Adrenal gland (tissue), 9 donors: ENCODE measurements at regions not wholly inside any gene's neighbourhood (a gene's known extent, or its start where the extent isn't known, plus 50 kb on each side); places are given as distances from the start of the nearest gene placed in this dataset.
"Not testable (repeated sequence)": the region's sequence is repeated elsewhere in the genome, so short reads cannot be mapped to it uniquely, and the experiment has no call there.

Experiments
- DNase-seq, 7 donors: peaks; one replicate each; pipeline ENCODE4 v3.0.0-alpha.2; 2019 to 2020
- H3K27ac ChIP-seq, 5 donors: fragments of 200-600 bp; sonication (generic) in 4 of 5; 1 replicate in 3 of 5; 2 replicates in 2 of 5; pipeline versions ENCODE4 v1.5.1 to v1.8.0; 2016 to 2020; ENCODE audit warnings: mild to moderate bottlenecking in 1 of 5
- H3K27me3 ChIP-seq: fragments of 200-600 bp; 2 replicates; pipeline ENCODE4 v1.8.0; 2021
- H3K36me3 ChIP-seq, 2 donors: fragments of 200-600 bp; replicated peaks in 1 of 2; 1 replicate in 1 of 2; 2 replicates in 1 of 2; pipeline versions ENCODE4 v1.5.1 to v1.8.0; 2018 to 2022
- H3K4me1 ChIP-seq, 2 donors: fragments of 200-600 bp; replicated peaks in 1 of 2; 1 replicate in 1 of 2; 2 replicates in 1 of 2; pipeline versions ENCODE4 v1.5.1 to v1.8.0; 2018 to 2021
- H3K4me3 ChIP-seq, 4 donors: fragments of 200-600 bp; sonication (generic) in 3 of 4; one replicate each; pipeline ENCODE4 v1.5.1; 2016 to 2018
- H3K9me3 ChIP-seq, 3 donors: fragments of 200-600 bp; sonication (generic) in 1 of 3; replicated peaks in 1 of 3; 1 replicate in 2 of 3; 2 replicates in 1 of 3; pipeline versions ENCODE4 v1.5.1 to v1.8.0; 2016 to 2021
- CTCF ChIP-seq, 6 experiments: fragments of 450-650 bp in 4 of 6; fragments of 200-600 bp in 2 of 6; sonication (generic) in 1 of 6; IDR thresholded peaks; 1 replicate in 5 of 6; 2 replicates in 1 of 6; pipeline versions ENCODE4 v1.5.1 to v1.8.0; 2016 to 2021; ENCODE audit warnings: antibody characterized with exemption in 6 of 6, mild to moderate bottlenecking in 2 of 6, moderate library complexity in 1 of 6
- POLR2A ChIP-seq, 2 donors: fragments of 450-650 bp; IDR thresholded peaks; one replicate each; pipeline ENCODE4 v1.6.1; 2017; ENCODE audit warnings: antibody characterized with exemption in 2 of 2, mild to moderate bottlenecking in 2 of 2, moderate library complexity in 1 of 2
- WGBS, 4 donors: extraction: QIAGEN DNeasy Blood & Tissue Kit in 2 of 4; methylation state at CpG; one replicate each; pipeline versions ENCODE4 v1.1.5 to v1.1.7; 2013 to 2017; 5-methylcytosine and 5-hydroxymethylcytosine counted together
- intact Hi-C, 2 donors: fragments of 100-400 bp; cut with DNase I; formaldehyde crosslinking; loops; one replicate each; pipeline versions ENCODE4 v1.14.1 to v1.15.0; 2022 to 2023
- donor health status: healthy with polysubstance abuse.
- donor health status: Bipolar disorder and iron deficiency.
- donor health status: DM: yes; HTN: yes; CAD: no.
- donor health status: DM: no; HTN: no; CAD: no.
- donor health status: DM: no; HTN: no; CAD: no.

- DNase-seq: no peak
- Histone ChIP-seq H3K27ac (no peak overlapping the region), H3K27me3 (no peaks in the 10 kb centered on the region), H3K36me3 (no peaks in the 10 kb centered on the region), H3K4me1 (no peaks in the 10 kb centered on the region), H3K9me3 (no peaks in the 10 kb centered on the region), H3K4me3 (no peak overlapping the region)
- TF ChIP-seq CTCF (IDR thresholded peaks at IDR 0.05): no peak
- TF ChIP-seq POLR2A (IDR thresholded peaks at IDR 0.05): no peak
- intact Hi-C loops: no loop called here
- 62 to 74% (median 69%) methylated on average over 7 of the region's 7 CpGs for WGBS, 4 donors
These were observed 303.2 kb upstream of the TMTC4 start for GRCh38 chr13:100977841-100978240.

GRCh38 chr13:100976993-100977392 is 302.4 kb upstream of the TMTC4 start:
- WGBS, 4 donors: 73 to 81% (median 75%) methylated on average over 2 of the region's 2 CpGs
- DNase-seq: no peak
- no peak for TF ChIP-seq POLR2A (IDR thresholded peaks at IDR 0.05)
- TF ChIP-seq CTCF (IDR thresholded peaks at IDR 0.05): no peak
- Histone ChIP-seq H3K4me3 (no peak overlapping the region), H3K27ac (no peak overlapping the region), H3K27me3 (no peaks in the 10 kb centered on the region), H3K9me3 (no peaks in the 10 kb centered on the region), H3K4me1 (no peaks in the 10 kb centered on the region), H3K36me3 (no peaks in the 10 kb centered on the region)
- intact Hi-C loops: no loop called here

- intact Hi-C loops, H3K4me1 ChIP-seq, H3K4me3 ChIP-seq, H3K27me3 ChIP-seq, H3K27ac ChIP-seq, DNase-seq, H3K36me3 ChIP-seq, H3K9me3 ChIP-seq: not testable (repeated sequence)
- 46 to 78% (median 65%) methylated on average over 4 to 31 of the region's 31 CpGs; no CpG with 5 or more reads in 1 of the 4 donors for WGBS, 4 donors
These were observed 301.1 kb upstream of the TMTC4 start for GRCh38 chr13:100975666-100976065.

- WGBS, 4 donors: 43 to 84% (median 54%) methylated on average over 2 of the region's 2 CpGs
- TF ChIP-seq POLR2A (IDR thresholded peaks at IDR 0.05): no peak
- TF ChIP-seq CTCF (IDR thresholded peaks at IDR 0.05): no peak
- Histone ChIP-seq H3K4me3 (no peak overlapping the region), H3K4me1 (no peaks in the 10 kb centered on the region), H3K27ac (no peak overlapping the region), H3K9me3 (no peaks in the 10 kb centered on the region), H3K36me3 (no peaks in the 10 kb centered on the region), H3K27me3 (no peaks in the 10 kb centered on the region)
- DNase-seq: no peak
- intact Hi-C loops: no loop called here
These were observed 288.0 kb upstream of the TMTC4 start for GRCh38 chr13:100962585-100962984.

GRCh38 chr13:100961186-100961585 is 286.6 kb upstream of the TMTC4 start:
- Histone ChIP-seq H3K27me3 (no peaks in the 10 kb centered on the region), H3K4me3 (no peak overlapping the region), H3K27ac (no peak overlapping the region), H3K9me3 (no peaks in the 10 kb centered on the region), H3K36me3 (no peaks in the 10 kb centered on the region), H3K4me1 (no peaks in the 10 kb centered on the region)
- intact Hi-C loops: no loop called here
- WGBS, 4 donors: 75 to 84% (median 82%) methylated on average over 7 of the region's 7 CpGs
- DNase-seq: no peak
- no peak for TF ChIP-seq CTCF (IDR thresholded peaks at IDR 0.05)
- TF ChIP-seq POLR2A (IDR thresholded peaks at IDR 0.05): no peak
